ENCODE measurements at regions not wholly inside any gene's neighbourhood (a gene's known extent, or its start where the extent isn't known, plus 50 kb on each side); places are given as distances from the start of the nearest gene placed in this dataset.

DNA sequence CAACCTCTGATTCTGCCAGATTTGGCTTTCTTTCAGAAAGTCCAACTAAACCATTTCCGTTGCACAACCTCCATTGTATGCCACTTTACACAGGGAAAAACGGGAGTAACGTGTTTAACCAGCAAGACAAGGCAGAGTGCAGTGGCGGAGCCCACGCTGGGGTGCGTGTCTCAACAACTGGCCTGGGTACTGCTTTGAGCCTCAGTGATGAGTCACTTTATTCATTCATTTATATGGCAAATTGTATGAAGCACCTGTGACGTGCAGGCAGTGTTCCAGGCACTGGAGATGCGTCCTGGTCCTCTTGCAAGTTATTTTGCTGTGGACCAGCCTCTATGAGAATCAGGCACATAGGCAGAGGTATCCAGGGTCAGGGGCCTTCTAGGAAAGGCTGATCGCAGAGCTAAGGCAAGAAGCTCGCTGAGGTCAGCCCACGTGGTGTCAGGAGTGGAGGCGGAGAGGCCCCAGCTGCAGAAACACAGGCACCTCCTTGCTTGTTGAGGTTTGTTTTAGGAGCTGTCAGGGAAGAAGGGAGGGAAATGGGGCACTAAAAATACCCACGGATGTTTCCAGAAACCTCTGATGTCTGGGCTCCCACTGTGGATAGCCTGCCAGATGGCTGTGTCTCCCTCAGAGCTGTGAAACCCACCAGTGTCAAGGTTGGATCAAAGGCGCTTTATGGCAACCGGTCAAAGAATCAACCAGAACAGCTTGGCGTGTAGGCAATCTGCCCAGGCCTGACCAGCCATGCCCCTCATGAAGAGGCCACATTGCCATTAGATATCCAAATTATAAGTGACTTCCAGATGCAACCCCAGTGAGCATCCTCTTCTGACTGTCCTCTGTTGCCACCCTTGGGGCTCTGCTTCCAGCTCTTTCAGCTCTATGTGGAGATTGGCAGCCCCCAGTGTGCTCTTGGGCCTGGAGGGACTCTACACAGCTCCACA, 157.2 kb downstream of the CD83 start:
- Histone ChIP-seq H3K9me2 (ENCODE audit: insufficient read depth, low read length) (no peaks in the 10 kb centered on the region), H2AFZ (ENCODE audit: low read depth, low read length) (no peak overlapping the region), H3K9ac (ENCODE audit: low read length) (no peak overlapping the region), H3K79me2 (replicated peaks; ENCODE audit: insufficient read depth, low read length) (no peaks in the 10 kb centered on the region), H3F3A (ENCODE audit: insufficient read depth, low read length, poor library complexity, severe bottlenecking) (no peaks in the 10 kb centered on the region), H4K20me1 (ENCODE audit: insufficient read depth) (no peaks in the 10 kb centered on the region), H3K27me3 (ENCODE audit: insufficient read depth, low read depth, low read length) (no peaks in the 10 kb centered on the region), H3K9me3 (ENCODE audit: low read length) (no peaks in the 10 kb centered on the region), H3K4me3 (ENCODE audit: low read length) (no peak overlapping the region), H3K27ac (ENCODE audit: low read length) (no peak overlapping the region), H3K4me2 (ENCODE audit: low read length) (no peak overlapping the region), H3K36me3 (ENCODE audit: insufficient read depth, low read length) (no peaks in the 10 kb centered on the region)
- TF ChIP-seq RAD21 (conservative IDR thresholded peaks at IDR 0.05), result no peak
- no peak for TF ChIP-seq MXI1 (conservative IDR thresholded peaks at IDR 0.05; ENCODE audit: poor library complexity, severe bottlenecking)
- TF ChIP-seq EZH2 (IDR thresholded peaks at IDR 0.05; ENCODE audit: borderline replicate concordance, insufficient read depth, low read length, poor library complexity, severe bottlenecking), result no peak
- TF ChIP-seq CTCF (IDR thresholded peaks at IDR 0.05; ENCODE audit: poor library complexity, severe bottlenecking), result no peak
- no peak for TF ChIP-seq TAF1 (IDR thresholded peaks at IDR 0.05; ENCODE audit: low read depth)
- no peak for TF ChIP-seq EP300 (conservative IDR thresholded peaks at IDR 0.05; ENCODE audit: poor library complexity, severe bottlenecking)
- no peak for TF ChIP-seq SMC3 (conservative IDR thresholded peaks at IDR 0.05; ENCODE audit: poor library complexity)
- TF ChIP-seq POLR2AphosphoS5 (IDR thresholded peaks at IDR 0.05), result no peak
- TF ChIP-seq REST (IDR thresholded peaks at IDR 0.05; ENCODE audit: borderline replicate concordance), result no peak

GRCh38 chr6:14275493-14275851, 157.9 kb downstream of the CD83 start:
- TF ChIP-seq EZH2 (IDR thresholded peaks at IDR 0.05; ENCODE audit: borderline replicate concordance, insufficient read depth, low read length, poor library complexity, severe bottlenecking), result no peak
- no peak for TF ChIP-seq EP300 (conservative IDR thresholded peaks at IDR 0.05; ENCODE audit: poor library complexity, severe bottlenecking)
- no peak for TF ChIP-seq SMC3 (conservative IDR thresholded peaks at IDR 0.05; ENCODE audit: poor library complexity)
- TF ChIP-seq POLR2AphosphoS5 (IDR thresholded peaks at IDR 0.05), result no peak
- TF ChIP-seq RAD21 (conservative IDR thresholded peaks at IDR 0.05), result no peak
- no peak for TF ChIP-seq CTCF (IDR thresholded peaks at IDR 0.05; ENCODE audit: poor library complexity, severe bottlenecking)
- no peak for TF ChIP-seq MXI1 (conservative IDR thresholded peaks at IDR 0.05; ENCODE audit: poor library complexity, severe bottlenecking)
- no peak for TF ChIP-seq REST (IDR thresholded peaks at IDR 0.05; ENCODE audit: borderline replicate concordance)
- TF ChIP-seq TAF1 (IDR thresholded peaks at IDR 0.05; ENCODE audit: low read depth), result no peak
- Histone ChIP-seq H3K9me2 (ENCODE audit: insufficient read depth, low read length) (no peaks in the 10 kb centered on the region), H3F3A (ENCODE audit: insufficient read depth, low read length, poor library complexity, severe bottlenecking) (no peaks in the 10 kb centered on the region), H3K27me3 (ENCODE audit: insufficient read depth, low read depth, low read length) (no peaks in the 10 kb centered on the region), H4K20me1 (ENCODE audit: insufficient read depth) (no peaks in the 10 kb centered on the region), H3K36me3 (ENCODE audit: insufficient read depth, low read length) (no peaks in the 10 kb centered on the region), H3K9me3 (ENCODE audit: low read length) (no peaks in the 10 kb centered on the region), H3K79me2 (replicated peaks; ENCODE audit: insufficient read depth, low read length) (no peaks in the 10 kb centered on the region), H3K27ac (ENCODE audit: low read length) (no peak overlapping the region), H2AFZ (ENCODE audit: low read depth, low read length) (no peak overlapping the region), H3K4me2 (ENCODE audit: low read length) (no peak overlapping the region), H3K9ac (ENCODE audit: low read length) (no peak overlapping the region), H3K4me3 (ENCODE audit: low read length) (no peak overlapping the region)
